ENCODE measurements at regions not wholly inside any gene's neighbourhood (a gene's known extent, or its start where the extent isn't known, plus 50 kb on each side); places are given as distances from the start of the nearest gene placed in this dataset.

GRCh38 chr1:50265790-50266314 lies 157.1 kb downstream of the ELAVL4 start:
- H3K27ac ChIP-seq (ENCODE audit: low read depth): no peak overlapping the region
- H3K4me1 ChIP-seq (ENCODE audit: insufficient read depth): no peaks in the 10 kb centered on the region; the same call in 1 of the 2 replicates
- H3K4me3 ChIP-seq: no peak overlapping the region
- H3K4me2 ChIP-seq: no peak overlapping the region
- no peak for ATAC-seq
- no peak for DNase-seq (ENCODE audit: low spot score)
- no peaks in the 10 kb centered on the region for H3K9me2 ChIP-seq (ENCODE audit: insufficient read depth)
- H3K4me3 Mint-ChIP-seq: no peak overlapping the region
- no peaks in the 10 kb centered on the region for H3F3A ChIP-seq (replicated peaks; ENCODE audit: low read depth)
- no peaks in the 10 kb centered on the region for H3K36me3 Mint-ChIP-seq (ENCODE audit: low read depth)
- no peaks in the 10 kb centered on the region for H3K9me3 Mint-ChIP-seq
- no peak overlapping the region for H3K27ac Mint-ChIP-seq
- no peaks in the 10 kb centered on the region for H3K36me3 ChIP-seq (ENCODE audit: insufficient read depth)
- H3K27me3 ChIP-seq (ENCODE audit: insufficient read depth): no peaks in the 10 kb centered on the region
- H3K79me2 ChIP-seq (replicated peaks; ENCODE audit: insufficient read depth): no peaks in the 10 kb centered on the region
- H3K4me1 Mint-ChIP-seq: peaks cover 6% of the 10 kb centered on the region; the same call in 2 of the 3 replicates
- no peak overlapping the region for H2AFZ ChIP-seq
- no peaks in the 10 kb centered on the region; the same call in 1 of the 2 replicates for H4K20me1 ChIP-seq (replicated peaks; ENCODE audit: insufficient read depth)
- TF ChIP-seq ZNF114 (CRISPR knock-in tag; IDR thresholded peaks at IDR 0.05): no peak
- TF ChIP-seq EZH2phosphoT487 (IDR thresholded peaks at IDR 0.05; ENCODE audit: unreplicated experiment): no peak
- no peak for TF ChIP-seq POLR2AphosphoS5 (IDR thresholded peaks at IDR 0.05; ENCODE audit: low read depth)
- TF ChIP-seq EZH2 (IDR thresholded peaks at IDR 0.05; ENCODE audit: low read depth, unreplicated experiment): no peak
- no peak for TF ChIP-seq REST (IDR thresholded peaks at IDR 0.05; ENCODE audit: unreplicated experiment)
- TF ChIP-seq CREB1 (CRISPR knock-in tag; IDR thresholded peaks at IDR 0.05; ENCODE audit: low read depth): no peak
- TF ChIP-seq NANOG (IDR thresholded peaks at IDR 0.05; ENCODE audit: borderline replicate concordance): no peak
- no peak for TF ChIP-seq JUNB (IDR thresholded peaks at IDR 0.05; ENCODE audit: unreplicated experiment)
- H3K27me3 Mint-ChIP-seq (ENCODE audit: insufficient read depth, low read depth, poor library complexity): peaks cover 4% of the 10 kb centered on the region

- Histone ChIP-seq H3K4me1 (ENCODE audit: insufficient read depth) (no peaks in the 10 kb centered on the region), H4K20me1 (replicated peaks; ENCODE audit: insufficient read depth) (no peaks in the 10 kb centered on the region; the same call in 1 of the 2 replicates), H3K27ac (ENCODE audit: low read depth) (no peak overlapping the region), H3K79me2 (replicated peaks; ENCODE audit: insufficient read depth) (no peaks in the 10 kb centered on the region), H3K36me3 (ENCODE audit: insufficient read depth) (no peaks in the 10 kb centered on the region), H3K4me3 (no peak overlapping the region), H3K9me2 (ENCODE audit: insufficient read depth) (no peaks in the 10 kb centered on the region), H2AFZ (no peak overlapping the region), H3K27me3 (ENCODE audit: insufficient read depth) (no peaks in the 10 kb centered on the region), H3F3A (replicated peaks; ENCODE audit: low read depth) (no peaks in the 10 kb centered on the region), H3K4me2 (no peak overlapping the region)
- H3K4me3 Mint-ChIP-seq: no peak overlapping the region
- DNase-seq (ENCODE audit: low spot score) (no peak), ATAC-seq (no peak)
- H3K36me3 Mint-ChIP-seq (ENCODE audit: low read depth): no peaks in the 10 kb centered on the region
- H3K4me1 Mint-ChIP-seq: peaks cover 2% of the 10 kb centered on the region; the same call in 1 of the 3 replicates
- no peak overlapping the region for H3K27ac Mint-ChIP-seq
- peaks cover 4% of the 10 kb centered on the region for H3K27me3 Mint-ChIP-seq (ENCODE audit: insufficient read depth, low read depth, poor library complexity)
- no peaks in the 10 kb centered on the region for H3K9me3 Mint-ChIP-seq
- TF ChIP-seq ZNF331 (CRISPR knock-in tag; IDR thresholded peaks at IDR 0.05; ENCODE audit: low read depth) (no peak), STAT1 (IDR thresholded peaks at IDR 0.05; ENCODE audit: unreplicated experiment) (no peak), CTCF (conservative IDR thresholded peaks at IDR 0.05; ENCODE audit: low read depth in 2 of 2) (no peak), EZH2 (IDR thresholded peaks at IDR 0.05; ENCODE audit: low read depth, unreplicated experiment) (no peak), NANOG (IDR thresholded peaks at IDR 0.05; ENCODE audit: borderline replicate concordance) (no peak), ETS1 (IDR thresholded peaks at IDR 0.05) (no peak), JUNB (IDR thresholded peaks at IDR 0.05; ENCODE audit: unreplicated experiment) (no peak), ZNF114 (CRISPR knock-in tag; IDR thresholded peaks at IDR 0.05) (no peak), REST (IDR thresholded peaks at IDR 0.05; ENCODE audit: unreplicated experiment) (no peak), EZH2phosphoT487 (IDR thresholded peaks at IDR 0.05; ENCODE audit: unreplicated experiment) (no peak)
Observed at GRCh38 chr1:50264590-50264989, 155.9 kb downstream of the ELAVL4 start.

All from GM23338 (cell line).